ENCODE measurements at regions not wholly inside any gene's neighbourhood (a gene's known extent, or its start where the extent isn't known, plus 50 kb on each side); places are given as distances from the start of the nearest gene placed in this dataset.

DNA sequence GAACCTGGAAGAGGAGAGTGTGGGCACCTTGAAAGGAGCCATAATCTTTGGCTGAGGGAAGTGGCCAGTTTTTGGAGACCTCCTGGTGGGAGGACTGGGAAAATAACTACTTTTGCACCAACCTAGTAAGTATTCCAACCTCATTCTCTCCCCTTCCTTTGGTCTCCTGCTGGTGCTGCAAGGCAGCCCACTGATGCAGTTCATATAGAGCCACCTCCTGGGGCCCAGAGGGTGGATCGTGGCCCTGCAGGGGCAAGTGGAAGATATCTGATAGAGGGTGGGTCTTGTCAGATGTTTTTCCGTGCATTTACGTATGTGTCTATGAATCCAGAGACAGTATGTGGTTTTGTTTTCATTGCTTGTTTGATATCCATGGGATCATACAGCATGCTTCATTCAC is 172.8 kb upstream of the PITX1 start:
- TF ChIP-seq EZH2 (IDR thresholded peaks at IDR 0.05; ENCODE audit: insufficient read depth, poor library complexity, severe bottlenecking) (no peak), EZH2phosphoT487 (IDR thresholded peaks at IDR 0.05; ENCODE audit: insufficient read depth, low read depth) (no peak)
